NCI-H345 treated with DMSO at 0.1 percent for 48 hours (cell line): ENCODE measurements at regions not wholly inside any gene's neighbourhood (a gene's known extent, or its start where the extent isn't known, plus 50 kb on each side); places are given as distances from the start of the nearest gene placed in this dataset.
"Not testable (repeated sequence)": the region's sequence is repeated elsewhere in the genome, so short reads cannot be mapped to it uniquely, and the experiment has no call there.

Experiments
- DNase-seq: peaks from one replicate; lab custom pipeline; 2025; ENCODE audit not compliant: unreplicated experiment; lab: John Stamatoyannopoulos, UW

DNA sequence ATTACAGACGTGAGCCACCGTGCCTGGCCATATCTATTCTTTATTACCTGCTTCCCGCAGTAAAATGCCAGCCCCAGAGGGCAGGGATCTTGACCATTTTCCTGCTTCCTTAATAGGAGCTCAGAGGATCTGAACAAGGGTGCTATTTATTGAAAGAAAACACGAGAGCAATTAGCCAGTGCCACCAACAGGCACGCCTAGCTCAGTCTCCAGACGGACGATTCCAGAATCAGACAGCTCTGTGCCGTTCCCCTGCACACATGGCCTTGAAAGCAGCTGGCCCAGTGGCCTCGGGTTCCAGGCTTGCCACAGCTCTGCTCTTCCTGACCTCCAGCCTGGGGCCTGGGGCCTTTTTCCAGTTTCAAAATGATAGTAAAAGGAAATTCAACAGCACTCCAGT, 135.2 kb upstream of the RFLNA start:
- DNase-seq: no peak

GRCh38 chr12:124160097-124160756, 134.7 kb upstream of the RFLNA start:
- no peak for DNase-seq

DNA sequence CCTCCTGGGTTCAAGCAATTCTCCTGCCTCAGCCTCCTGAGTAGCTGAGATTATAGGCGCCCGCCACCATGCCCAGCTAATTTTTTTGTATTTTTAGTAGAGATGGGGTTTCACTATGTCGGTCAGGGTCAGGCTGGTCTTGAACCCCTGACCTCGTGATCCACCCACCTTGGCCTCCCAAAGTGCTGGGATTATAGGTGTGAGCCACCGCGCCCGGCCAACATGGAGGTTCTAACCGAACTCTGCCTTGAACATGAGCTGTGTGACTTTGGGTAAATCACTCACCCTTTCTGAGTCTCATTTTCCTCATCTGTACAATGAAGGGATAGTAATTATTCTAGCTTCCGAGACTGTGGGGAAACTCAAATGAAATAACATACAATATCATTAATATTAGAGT, 133.5 kb upstream of the RFLNA start:
- DNase-seq: not testable (repeated sequence)

DNA sequence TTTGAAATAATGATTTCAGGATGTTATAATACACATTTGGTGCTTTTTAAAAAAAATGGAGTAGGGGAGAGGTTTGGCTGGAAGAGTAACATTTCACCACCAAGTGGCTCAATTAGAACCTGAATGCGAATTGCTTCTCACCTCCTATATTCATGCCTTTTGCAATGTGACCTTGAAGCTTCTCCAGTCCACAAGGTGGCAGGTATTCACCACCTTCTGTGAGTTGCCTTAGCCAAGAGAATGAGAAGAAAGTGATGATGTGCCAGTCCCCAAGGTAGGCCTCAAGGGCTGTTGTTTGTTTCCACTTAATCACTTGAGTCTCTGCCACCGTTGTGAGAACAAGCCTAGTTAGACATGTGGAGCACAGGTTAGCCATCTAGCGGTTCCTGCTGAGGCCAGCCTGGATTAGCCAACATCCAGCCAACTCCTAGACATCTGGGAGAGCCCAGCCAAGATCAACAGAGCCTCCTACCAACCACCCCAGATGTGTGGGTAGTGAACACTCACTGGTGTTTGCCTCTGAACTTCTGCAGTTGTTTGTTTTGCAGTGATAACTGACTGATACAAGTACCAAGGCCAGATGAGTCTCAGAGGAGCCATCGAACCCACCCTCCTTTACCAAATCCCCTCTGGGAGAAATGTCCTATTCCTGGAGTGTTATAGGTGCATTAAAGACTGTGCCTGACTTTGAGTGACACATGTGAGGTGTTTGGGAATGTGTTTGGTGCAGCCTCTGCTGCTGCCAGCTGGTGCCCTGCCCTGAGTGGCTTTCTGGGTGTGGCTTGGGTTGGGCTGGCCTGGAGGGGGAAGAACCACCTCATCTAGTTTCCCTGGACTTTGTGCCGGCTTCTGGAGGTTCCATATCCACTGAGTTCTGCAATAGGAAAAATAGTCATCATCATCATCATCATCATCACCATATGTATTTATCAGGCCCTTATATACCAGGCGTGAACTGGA, 132.5 kb upstream of the RFLNA start:
- no peak for DNase-seq

GRCh38 chr12:124165695-124166094, 129.2 kb upstream of the RFLNA start:
- no peak for DNase-seq

- no peak for DNase-seq
Observed at GRCh38 chr12:124167141-124167540, 127.8 kb upstream of the RFLNA start.

DNA sequence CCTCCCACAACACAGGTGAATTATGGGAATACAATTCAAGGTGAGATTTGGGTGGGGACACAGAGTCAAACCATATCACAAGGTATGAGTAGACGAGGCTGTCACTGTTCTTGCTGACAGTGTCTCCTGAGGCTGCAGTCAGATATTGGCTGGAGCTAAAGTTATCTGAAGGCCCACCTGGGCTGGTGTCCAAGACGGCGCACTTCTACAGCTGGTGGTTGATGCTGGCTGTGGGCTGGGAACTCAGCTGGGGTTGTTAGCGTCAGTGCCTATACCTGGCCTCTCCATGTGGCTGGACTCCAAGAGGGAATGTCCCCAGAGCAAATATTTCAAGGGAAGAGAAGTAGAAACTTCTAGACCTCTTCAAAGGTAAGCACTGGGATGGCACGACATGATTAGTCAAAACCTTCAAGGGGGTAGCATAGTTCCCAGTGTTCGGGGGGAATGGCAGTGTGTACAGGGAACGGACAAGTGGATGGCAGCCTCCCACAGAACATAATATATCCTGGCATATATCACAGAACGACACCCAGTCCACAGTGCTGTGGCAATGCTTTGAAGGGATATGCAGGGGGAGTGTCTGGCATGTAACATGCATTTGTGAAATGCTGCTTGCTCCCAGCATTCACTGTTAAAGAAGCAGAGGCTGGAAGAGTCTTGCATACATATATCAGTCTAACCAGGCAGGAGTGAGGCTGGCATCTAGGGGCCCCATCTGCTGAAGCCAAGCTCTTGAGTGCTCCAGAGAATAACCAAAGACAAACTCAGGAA, 126.7 kb upstream of the RFLNA start:
- DNase-seq: no peak

DNA sequence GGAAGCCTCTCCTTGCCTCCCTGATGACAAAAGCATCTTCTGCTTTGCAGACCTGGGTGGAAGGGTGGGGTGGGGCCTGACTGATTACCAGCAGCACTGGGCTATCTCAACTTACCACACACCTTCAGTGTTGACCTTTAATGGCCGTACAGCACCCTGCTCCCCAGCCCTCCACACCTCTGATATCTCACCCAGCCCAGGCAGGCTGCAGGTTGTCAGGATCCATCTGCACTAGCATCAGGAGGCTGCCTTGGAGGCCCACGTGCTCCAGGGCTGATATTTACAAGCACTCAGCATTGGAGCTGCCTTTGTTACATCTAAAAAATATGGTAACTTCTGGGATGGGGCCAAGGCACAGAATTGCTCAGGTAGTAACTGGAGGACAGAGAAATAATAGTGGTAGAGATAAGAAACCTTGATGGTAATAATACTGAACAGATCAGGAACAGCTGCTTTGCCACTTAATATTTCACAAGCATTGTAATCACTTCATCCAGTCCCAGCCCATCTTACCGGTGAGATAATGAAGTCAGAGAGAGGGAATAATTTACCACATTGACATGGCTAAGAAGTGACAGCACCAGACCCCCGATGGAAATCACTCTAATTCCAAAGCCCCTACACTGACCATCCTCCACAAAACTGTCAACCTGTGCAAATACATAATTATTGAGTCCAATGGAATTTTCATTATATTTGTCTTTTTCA, 125.2 kb upstream of the RFLNA start:
- no peak for DNase-seq

DNA sequence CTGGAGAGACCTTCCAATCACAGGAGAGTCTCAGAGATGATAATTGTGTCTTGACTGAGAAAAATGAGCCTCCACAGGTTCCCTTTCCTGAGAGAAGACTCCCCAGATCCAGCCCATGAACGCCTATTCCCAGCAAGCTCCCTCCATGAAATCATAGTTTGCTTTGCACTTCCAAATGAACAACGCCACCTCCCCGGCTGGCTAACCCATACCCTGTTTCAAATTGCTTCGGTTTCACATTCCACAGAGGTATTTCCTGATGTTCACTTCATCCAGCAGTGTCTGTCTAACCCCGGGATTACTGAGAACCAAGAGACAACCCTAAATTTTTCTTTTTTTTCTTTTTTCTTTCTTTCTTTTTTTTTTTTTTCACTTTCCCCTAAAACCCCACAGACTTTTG, 124.1 kb upstream of the RFLNA start:
- DNase-seq: no peak

- no peak for DNase-seq
Observed at GRCh38 chr12:124171231-124171979, 123.5 kb upstream of the RFLNA start.

GRCh38 chr12:124172636-124173035, 122.3 kb upstream of the RFLNA start:
- no peak for DNase-seq

- no peak for DNase-seq
Observed at GRCh38 chr12:124173692-124174091, 121.2 kb upstream of the RFLNA start.

- no peak for DNase-seq
Observed at GRCh38 chr12:124174451-124175348, 120.2 kb upstream of the RFLNA start.

DNA sequence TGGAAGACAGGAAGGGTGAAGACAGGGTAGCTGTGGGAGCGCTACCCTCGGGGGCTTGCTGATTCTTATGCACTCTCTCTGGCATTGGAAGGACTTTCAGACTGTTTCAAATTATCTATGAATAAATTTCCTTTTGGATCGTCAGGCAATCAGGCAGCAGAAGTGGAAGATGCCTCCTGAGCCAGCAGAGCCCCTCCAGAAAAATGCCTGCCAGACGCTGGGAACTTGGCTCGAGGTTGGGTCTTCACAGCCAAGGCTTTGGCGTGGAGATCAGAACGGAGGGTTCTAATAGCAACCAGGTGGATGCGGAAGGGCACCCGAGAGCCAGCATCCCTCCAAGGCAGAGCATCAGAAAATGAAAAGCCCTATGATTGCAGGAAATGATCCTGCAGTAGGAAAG, 119.2 kb upstream of the RFLNA start:
- no peak for DNase-seq

GRCh38 chr12:124177276-124177950, 117.5 kb upstream of the RFLNA start:
- no peak for DNase-seq

- no peak for DNase-seq
Observed at GRCh38 chr12:124177951-124178316, 117.0 kb upstream of the RFLNA start.

- no peak for DNase-seq
Observed at GRCh38 chr12:124179936-124180607, 114.8 kb upstream of the RFLNA start.

DNA sequence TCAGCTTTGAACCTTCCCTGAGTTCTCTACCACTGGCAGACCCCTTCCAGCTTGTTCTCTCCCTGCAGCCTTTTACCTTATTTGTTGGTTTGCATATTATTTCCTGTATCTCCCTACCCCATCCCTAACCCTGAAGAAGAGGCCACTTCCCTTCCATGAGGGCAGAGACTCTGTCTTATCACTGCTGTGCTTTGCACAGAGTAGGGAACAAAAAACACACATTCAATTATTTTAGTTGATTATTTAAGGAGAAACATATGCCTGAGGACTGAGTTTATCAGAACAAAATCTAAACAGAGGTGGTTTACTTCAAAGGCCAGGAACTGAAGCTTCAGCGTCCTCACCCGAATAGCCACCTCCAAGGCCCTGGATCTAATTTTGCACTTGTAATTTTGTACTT, 111.7 kb upstream of the RFLNA start:
- DNase-seq: no peak
